ENCODE measurements at regions not wholly inside any gene's neighbourhood (a gene's known extent, or its start where the extent isn't known, plus 50 kb on each side); places are given as distances from the start of the nearest gene placed in this dataset.

- TF ChIP-seq CTCF (conservative IDR thresholded peaks at IDR 0.05; ENCODE audit: low read depth), result no peak
- no peak overlapping the region for H3K27ac ChIP-seq
- ChIA-PET CTCF (no interaction called here), POLR2A (ENCODE audit: low non-redundant PET) (no interaction called here)
- DNase-seq (ENCODE audit: low spot score), result no peak
Observed at GRCh38 chr1:166327886-166328285, 161.1 kb upstream of the FAM78B start.

DNA sequence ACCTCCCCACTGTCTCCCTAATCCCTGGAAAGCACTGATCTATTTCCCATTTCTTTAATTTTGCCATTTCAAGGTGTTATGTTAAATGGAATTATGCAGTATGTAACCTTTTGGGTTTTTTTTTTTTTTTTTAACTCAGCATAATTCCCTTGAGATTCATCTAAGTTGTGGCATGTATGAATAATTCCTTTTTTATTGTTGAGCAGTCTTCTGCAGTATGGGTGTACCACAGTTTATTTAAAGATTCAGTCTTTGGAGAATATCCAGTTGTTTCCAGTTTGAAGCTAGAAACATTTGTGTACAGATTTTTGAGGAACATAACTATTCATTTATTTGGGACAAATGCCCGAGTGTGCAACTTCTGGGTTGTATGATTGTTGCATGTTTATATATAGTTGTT is 162.2 kb upstream of the FAM78B start:
- no peak for DNase-seq (ENCODE audit: low spot score)
- no peak for TF ChIP-seq CTCF (conservative IDR thresholded peaks at IDR 0.05; ENCODE audit: low read depth)
- ChIA-PET POLR2A (ENCODE audit: low non-redundant PET) (no interaction called here), CTCF (no interaction called here)
- no peak overlapping the region for H3K27ac ChIP-seq

DNA sequence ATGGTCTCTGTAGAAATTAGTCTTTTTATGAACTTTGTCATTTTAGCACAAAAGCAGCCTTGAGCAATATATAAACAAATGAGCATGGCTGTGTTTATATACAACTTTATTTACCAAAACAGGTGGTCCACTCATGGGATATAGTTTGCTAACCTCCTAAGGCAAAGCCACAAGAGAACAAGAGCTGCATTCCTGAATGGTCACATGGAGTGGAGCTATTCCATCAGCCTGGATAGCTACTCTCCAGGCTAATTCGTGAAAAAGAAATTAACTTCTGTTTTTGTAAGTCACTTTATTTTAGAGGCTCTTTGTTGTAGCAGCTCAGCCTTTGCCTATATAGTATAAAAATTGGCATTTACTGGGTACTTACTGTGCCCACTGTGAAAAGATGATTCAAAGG is 163.3 kb upstream of the FAM78B start:
- ChIA-PET CTCF (interaction anchor here (0.6 kb wide), 1 partner anchor 92 kb away, joined by 3 read pairs; no protein-coding TSS in a partner anchor), POLR2A (ENCODE audit: low non-redundant PET) (no interaction called here)
- no peak for TF ChIP-seq CTCF (conservative IDR thresholded peaks at IDR 0.05; ENCODE audit: low read depth)
- H3K27ac ChIP-seq, result no peak overlapping the region
- DNase-seq (ENCODE audit: low spot score), result no peak

GRCh38 chr1:166338105-166338504 is 171.3 kb upstream of the FAM78B start:
- ChIA-PET POLR2A (ENCODE audit: low non-redundant PET) (no interaction called here), CTCF (no interaction called here)
- TF ChIP-seq CTCF (conservative IDR thresholded peaks at IDR 0.05; ENCODE audit: low read depth), result no peak
- H3K27ac ChIP-seq, result no peak overlapping the region
- DNase-seq (ENCODE audit: low spot score), result no peak

DNA sequence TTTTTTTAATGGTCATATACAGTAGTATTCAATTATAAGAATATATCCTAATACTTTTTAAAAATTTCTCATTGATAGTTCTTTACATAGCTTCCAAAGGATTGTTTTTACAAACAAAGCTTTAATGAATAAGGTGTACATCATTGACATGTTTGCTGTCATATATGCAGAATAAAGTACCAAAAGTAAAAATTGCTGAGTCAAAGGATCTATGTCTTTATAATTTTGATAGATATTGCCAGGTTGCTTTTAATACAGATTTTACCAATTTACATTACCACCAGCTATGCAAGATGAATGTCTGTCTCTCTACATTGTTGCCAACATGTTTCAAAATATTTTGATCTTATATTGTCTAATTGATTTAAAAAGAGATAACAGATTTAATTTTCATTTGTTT is 173.9 kb upstream of the FAM78B start:
- H3K27ac ChIP-seq, result no peak overlapping the region
- POLR2A ChIA-PET (ENCODE audit: low non-redundant PET), result no interaction called here
- CTCF ChIA-PET, result no interaction called here
- no peak for DNase-seq (ENCODE audit: low spot score)
- TF ChIP-seq CTCF (conservative IDR thresholded peaks at IDR 0.05; ENCODE audit: low read depth), result no peak

- no peak overlapping the region for H3K27ac ChIP-seq
- ChIA-PET POLR2A (ENCODE audit: low non-redundant PET) (no interaction called here), CTCF (no interaction called here)
- DNase-seq (ENCODE audit: low spot score), result no peak
- TF ChIP-seq CTCF (conservative IDR thresholded peaks at IDR 0.05; ENCODE audit: low read depth), result no peak
Observed at GRCh38 chr1:166343276-166343675, 176.5 kb upstream of the FAM78B start.

DNA sequence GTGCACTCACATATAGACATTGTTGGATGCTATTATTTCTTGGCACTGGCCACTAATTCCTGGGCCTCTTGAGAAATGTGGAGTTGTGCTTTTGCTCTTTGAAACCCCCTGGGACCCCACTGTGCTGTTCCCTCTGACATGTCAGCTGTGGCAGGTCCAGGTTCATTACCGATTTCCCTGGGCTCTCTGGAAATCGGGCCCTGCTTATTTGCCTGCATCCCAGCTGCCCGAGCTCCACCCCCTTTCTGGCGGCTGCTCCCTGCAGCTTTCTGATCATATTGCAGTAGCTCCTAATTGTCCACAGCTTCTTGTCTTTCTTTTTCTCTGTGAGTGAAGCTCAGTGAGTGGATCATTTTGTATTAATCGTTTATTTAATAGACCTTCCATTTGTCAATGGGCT is 183.7 kb upstream of the FAM78B start:
- no peak for DNase-seq (ENCODE audit: low spot score)
- no peak overlapping the region for H3K27ac ChIP-seq
- TF ChIP-seq CTCF (conservative IDR thresholded peaks at IDR 0.05; ENCODE audit: low read depth), result no peak
- POLR2A ChIA-PET (ENCODE audit: low non-redundant PET), result no interaction called here
- CTCF ChIA-PET, result no interaction called here

Measured in RWPE1 (cell line).